OCI-LY3 (cell line): ENCODE measurements at regions not wholly inside any gene's neighbourhood (a gene's known extent, or its start where the extent isn't known, plus 50 kb on each side); places are given as distances from the start of the nearest gene placed in this dataset.

Source experiments
- EZH2phosphoT487 ChIP-seq: fragments of 200-600 bp; shearing (Covaris generic); IDR thresholded peaks from 2 replicates; pipeline ENCODE4 v1.6.1; 2018; ENCODE audit warnings: antibody characterized with exemption, mixed run types, low read depth
- TF ChIP-seq, protein P1 (sequence below): fragments of 200-600, 300-600 bp; sonication (generic); IDR thresholded peaks from 2 replicates; pipeline ENCODE4 v1.5.1; 2014; ENCODE audit warnings: antibody characterized with exemption, low read length, low read depth

- TF ChIP-seq, protein P1, sequence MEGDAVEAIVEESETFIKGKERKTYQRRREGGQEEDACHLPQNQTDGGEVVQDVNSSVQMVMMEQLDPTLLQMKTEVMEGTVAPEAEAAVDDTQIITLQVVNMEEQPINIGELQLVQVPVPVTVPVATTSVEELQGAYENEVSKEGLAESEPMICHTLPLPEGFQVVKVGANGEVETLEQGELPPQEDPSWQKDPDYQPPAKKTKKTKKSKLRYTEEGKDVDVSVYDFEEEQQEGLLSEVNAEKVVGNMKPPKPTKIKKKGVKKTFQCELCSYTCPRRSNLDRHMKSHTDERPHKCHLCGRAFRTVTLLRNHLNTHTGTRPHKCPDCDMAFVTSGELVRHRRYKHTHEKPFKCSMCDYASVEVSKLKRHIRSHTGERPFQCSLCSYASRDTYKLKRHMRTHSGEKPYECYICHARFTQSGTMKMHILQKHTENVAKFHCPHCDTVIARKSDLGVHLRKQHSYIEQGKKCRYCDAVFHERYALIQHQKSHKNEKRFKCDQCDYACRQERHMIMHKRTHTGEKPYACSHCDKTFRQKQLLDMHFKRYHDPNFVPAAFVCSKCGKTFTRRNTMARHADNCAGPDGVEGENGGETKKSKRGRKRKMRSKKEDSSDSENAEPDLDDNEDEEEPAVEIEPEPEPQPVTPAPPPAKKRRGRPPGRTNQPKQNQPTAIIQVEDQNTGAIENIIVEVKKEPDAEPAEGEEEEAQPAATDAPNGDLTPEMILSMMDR: no peak
- no peak for TF ChIP-seq EZH2phosphoT487
These were observed 368.8 kb upstream of the CDH19 start for GRCh38 chr18:66972681-66973080.
